NB4 (cell line): ENCODE measurements at regions not wholly inside any gene's neighbourhood (a gene's known extent, or its start where the extent isn't known, plus 50 kb on each side); places are given as distances from the start of the nearest gene placed in this dataset.

Experiments used
- DNase-seq: peaks from one replicate; pipeline ENCODE4 v3.0.0; 2010; ENCODE audit warnings: low read depth
- H3K4me3 ChIP-seq: one replicate; pipeline ENCODE4 v1.5.1; 2011; ENCODE audit warnings: mild to moderate bottlenecking, low read depth, low read length, moderate library complexity
- CTCF ChIP-seq: IDR thresholded peaks from one replicate; pipeline ENCODE4 v1.5.1; 2012; ENCODE audit warnings: low read depth, low read length
- MAX ChIP-seq: IDR thresholded peaks from 2 replicates; pipeline ENCODE4 v1.6.1; 2011; ENCODE audit warnings: low read depth, low read length
- MYC ChIP-seq: IDR thresholded peaks from 2 replicates; pipeline ENCODE4 v1.6.1; 2011; ENCODE audit warnings: low read depth, low read length
- POLR2A ChIP-seq: IDR thresholded peaks from 2 replicates; pipeline ENCODE4 v1.6.1; 2011; ENCODE audit warnings: mild to moderate bottlenecking; ENCODE audit not compliant: insufficient read length; ENCODE audit errors: extremely low read depth

- no peak for TF ChIP-seq CTCF
- no peak for TF ChIP-seq MYC
- no peak for TF ChIP-seq MAX
- no peak for TF ChIP-seq POLR2A
- H3K4me3 ChIP-seq: no peak overlapping the region
- peak; percentile 91 for DNase-seq
These were observed 61.9 kb upstream of the TAGAP start for GRCh38 chr6:159106627-159107241.

GRCh38 chr6:159105716-159106115 lies 60.9 kb upstream of the TAGAP start:
- no peak overlapping the region for H3K4me3 ChIP-seq
- no peak for DNase-seq
- TF ChIP-seq MYC (no peak), POLR2A (no peak), CTCF (no peak)

GRCh38 chr6:159104931-159105330 lies 60.1 kb upstream of the TAGAP start:
- TF ChIP-seq MYC: no peak
- no peak for TF ChIP-seq MAX
- no peak for TF ChIP-seq POLR2A
- no peak for TF ChIP-seq CTCF
- H3K4me3 ChIP-seq: no peak overlapping the region
- no peak for DNase-seq

GRCh38 chr6:159104163-159104925 lies 59.6 kb upstream of the TAGAP start:
- no peak for TF ChIP-seq POLR2A
- no peak for TF ChIP-seq MYC
- peak; percentile 52 for TF ChIP-seq MAX
- peak; percentile 98 for TF ChIP-seq CTCF
- H3K4me3 ChIP-seq: no peak overlapping the region
- DNase-seq: peak; percentile 86

GRCh38 chr6:159103396-159104162 lies 58.8 kb upstream of the TAGAP start:
- no peak for DNase-seq
- no peak for TF ChIP-seq CTCF
- TF ChIP-seq MYC: no peak
- TF ChIP-seq MAX: no peak
- TF ChIP-seq POLR2A: no peak
- H3K4me3 ChIP-seq: no peak overlapping the region
